ENCODE measurements at regions not wholly inside any gene's neighbourhood (a gene's known extent, or its start where the extent isn't known, plus 50 kb on each side); places are given as distances from the start of the nearest gene placed in this dataset.

GRCh38 chr13:31588893-31589292 is 150.4 kb upstream of the RXFP2 start:
- no peak for TF ChIP-seq CTCF (conservative IDR thresholded peaks at IDR 0.05; ENCODE audit: low read length)
- no peak for TF ChIP-seq EZH2phosphoT487 (IDR thresholded peaks at IDR 0.05; ENCODE audit: borderline replicate concordance)

Measured in Loucy (cell line).